NB4 (cell line): ENCODE measurements at regions not wholly inside any gene's neighbourhood (a gene's known extent, or its start where the extent isn't known, plus 50 kb on each side); places are given as distances from the start of the nearest gene placed in this dataset.

Source experiments
- DNase-seq: peaks from one replicate; pipeline ENCODE4 v3.0.0; 2010; ENCODE audit warnings: low read depth
- H3K4me3 ChIP-seq: one replicate; pipeline ENCODE4 v1.5.1; 2011; ENCODE audit warnings: mild to moderate bottlenecking, low read depth, low read length, moderate library complexity
- CTCF ChIP-seq: IDR thresholded peaks from one replicate; pipeline ENCODE4 v1.5.1; 2012; ENCODE audit warnings: low read depth, low read length
- MYC ChIP-seq: IDR thresholded peaks from 2 replicates; pipeline ENCODE4 v1.6.1; 2011; ENCODE audit warnings: low read depth, low read length
- POLR2A ChIP-seq: IDR thresholded peaks from 2 replicates; pipeline ENCODE4 v1.6.1; 2011; ENCODE audit warnings: mild to moderate bottlenecking; ENCODE audit not compliant: insufficient read length; ENCODE audit errors: extremely low read depth
- TF ChIP-seq, protein P1 (sequence below): IDR thresholded peaks from 2 replicates; pipeline ENCODE4 v1.6.1; 2011; ENCODE audit warnings: low read depth, low read length

DNA sequence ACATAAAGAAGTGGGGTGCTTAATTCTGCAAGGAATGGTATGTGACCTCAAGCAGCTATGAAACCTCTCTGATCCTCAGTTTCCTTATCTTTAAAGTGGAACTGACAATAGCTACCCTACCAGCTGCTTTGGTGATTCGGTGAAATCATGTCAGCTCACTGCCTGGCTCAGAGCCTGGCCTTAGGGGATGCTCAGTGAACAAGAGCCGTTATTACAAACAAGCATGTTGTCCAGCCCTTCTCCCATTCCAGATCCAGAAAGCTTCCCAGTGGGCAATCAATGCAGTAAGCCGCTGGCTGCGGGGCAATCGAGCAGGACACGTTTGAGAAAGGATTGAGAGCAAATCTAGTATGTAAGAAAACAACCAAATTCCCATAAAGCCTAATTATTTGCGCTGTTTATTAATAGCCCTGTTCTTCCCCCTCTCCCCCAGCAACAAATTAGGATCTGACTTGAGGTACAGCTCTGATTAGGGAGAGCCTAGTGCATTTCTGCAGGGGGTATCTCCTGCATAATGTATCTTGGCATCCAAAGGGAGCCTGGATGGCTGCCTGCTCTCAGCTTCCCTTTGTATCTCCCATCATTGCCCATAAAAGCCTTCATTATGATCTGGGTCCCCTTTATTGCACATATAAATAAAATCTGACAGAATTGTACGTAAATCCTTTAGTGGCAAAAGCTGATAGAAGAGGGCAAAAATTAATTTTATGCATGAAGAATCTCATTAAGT, 371.4 kb downstream of the TMEM232 start:
- no peak overlapping the region for H3K4me3 ChIP-seq
- TF ChIP-seq CTCF (no peak), POLR2A (no peak)
- TF ChIP-seq, protein P1, sequence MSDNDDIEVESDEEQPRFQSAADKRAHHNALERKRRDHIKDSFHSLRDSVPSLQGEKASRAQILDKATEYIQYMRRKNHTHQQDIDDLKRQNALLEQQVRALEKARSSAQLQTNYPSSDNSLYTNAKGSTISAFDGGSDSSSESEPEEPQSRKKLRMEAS: no peak
- no peak for DNase-seq

GRCh38 chr5:110356677-110357076, 369.8 kb downstream of the TMEM232 start:
- no peak for TF ChIP-seq CTCF
- TF ChIP-seq MYC: no peak
- TF ChIP-seq POLR2A: no peak
- TF ChIP-seq, protein P1: no peak
- DNase-seq: no peak
- no peak overlapping the region for H3K4me3 ChIP-seq

GRCh38 chr5:110359221-110359620, 367.2 kb downstream of the TMEM232 start:
- DNase-seq: no peak
- TF ChIP-seq CTCF (no peak), MYC (no peak), POLR2A (no peak)
- TF ChIP-seq, protein P1: no peak
- H3K4me3 ChIP-seq: no peak overlapping the region

- DNase-seq: no peak
- TF ChIP-seq MYC: no peak
- no peak for TF ChIP-seq CTCF
- no peak overlapping the region for H3K4me3 ChIP-seq
Measured at GRCh38 chr5:110361471-110361870, 365.0 kb downstream of the TMEM232 start.

DNA sequence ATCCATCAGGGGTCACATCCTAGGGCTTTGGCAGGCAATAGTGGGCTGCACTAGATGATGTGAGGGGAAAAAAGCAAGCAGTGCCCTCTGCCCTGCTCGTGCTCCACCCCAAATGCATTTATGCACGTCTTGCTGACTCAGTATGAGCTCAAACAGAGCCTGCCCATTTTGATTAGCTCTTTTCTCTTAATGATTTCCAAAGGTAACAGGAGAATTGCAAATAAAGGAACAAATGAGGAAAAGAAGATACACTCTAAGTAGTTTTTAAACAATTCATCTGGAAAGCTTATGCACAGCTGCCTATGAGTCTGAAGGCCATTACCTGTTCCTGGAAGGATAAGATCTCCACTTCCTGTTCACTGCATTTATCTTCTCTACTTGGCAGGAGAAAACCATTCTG, 364.2 kb downstream of the TMEM232 start:
- DNase-seq: no peak
- no peak overlapping the region for H3K4me3 ChIP-seq
- TF ChIP-seq, protein P1: no peak
- TF ChIP-seq POLR2A: no peak
- TF ChIP-seq CTCF: no peak
- no peak for TF ChIP-seq MYC

DNA sequence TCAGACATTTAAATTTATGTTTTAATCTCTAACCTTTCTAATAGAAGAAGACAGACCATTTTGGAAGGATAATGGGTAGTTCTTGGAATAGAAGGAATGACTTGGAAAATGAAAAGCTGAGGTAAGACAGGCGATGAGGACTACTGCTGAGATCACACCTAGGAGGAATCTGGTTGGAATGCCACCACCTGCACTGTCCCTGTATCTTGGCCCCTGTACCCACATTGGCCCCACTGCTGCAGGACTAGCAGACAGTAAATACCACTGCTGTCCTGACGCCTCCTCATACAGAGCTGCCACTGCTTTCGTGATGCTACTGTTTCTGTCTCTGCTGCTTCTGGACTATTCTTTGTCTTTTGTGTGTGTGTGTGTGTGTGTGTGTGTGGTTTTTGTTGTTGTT, 359.8 kb downstream of the TMEM232 start:
- TF ChIP-seq, protein P1: no peak

More for the DNA sequence above, 359.8 kb downstream of the TMEM232 start:
- DNase-seq: no peak
- H3K4me3 ChIP-seq: no peak overlapping the region
